ENCODE measurements at regions not wholly inside any gene's neighbourhood (a gene's known extent, or its start where the extent isn't known, plus 50 kb on each side); places are given as distances from the start of the nearest gene placed in this dataset.
A peak's percentile ranks its signal among the peaks of the same experiment; 100 is the strongest.

DNA sequence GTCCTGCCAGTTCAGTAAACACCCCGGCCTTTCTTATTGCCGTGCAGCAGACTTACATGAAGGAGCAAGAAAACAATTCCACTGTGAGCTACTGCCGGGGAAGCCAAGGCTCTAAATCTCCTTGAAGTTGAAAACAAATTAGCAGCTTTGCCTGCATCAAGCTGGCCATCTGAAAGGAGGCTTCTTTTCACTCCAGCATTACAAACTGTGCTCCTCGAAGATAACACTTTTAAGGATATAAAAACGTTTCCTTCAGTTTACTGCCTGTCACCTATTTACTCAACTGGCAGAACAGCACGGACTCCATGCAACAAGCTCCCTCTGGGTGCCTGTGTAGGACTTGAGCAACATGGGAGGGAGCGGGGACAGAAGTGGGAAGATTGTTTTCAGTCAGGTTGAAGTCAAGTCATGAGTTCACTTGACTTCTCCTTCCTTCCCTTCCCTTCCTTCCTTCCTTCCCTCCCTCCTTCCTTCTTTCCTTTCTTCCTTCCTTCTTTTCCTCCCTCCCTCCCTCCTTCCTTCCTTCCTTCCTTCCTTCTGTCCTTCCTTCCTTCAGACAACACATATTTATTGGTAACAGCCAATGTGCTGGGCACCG lies 67.4 kb downstream of the ZNF608 start:
- peaks cover 7% of the 10 kb centered on the region for H3K79me1 ChIP-seq (ENCODE audit: low read depth, low read length)

More for the DNA sequence above, 67.4 kb downstream of the ZNF608 start:
- no peak overlapping the region for H2BK120ac ChIP-seq (replicated peaks; ENCODE audit: low read depth, low read length)
- no peaks in the 10 kb centered on the region for H3K27me3 ChIP-seq (replicated peaks in 1 of 4; ENCODE audit: control insufficient read depth in 3 of 4, extremely low read depth in 1 of 4, insufficient read depth in 3 of 4, low read length in 3 of 4)
- H3K4me2 ChIP-seq (ENCODE audit: insufficient read depth in 1 of 2, low read depth in 2 of 2, low read length in 2 of 2) = no peak overlapping the region
- no peaks in the 10 kb centered on the region; a peak in 1 of 8 replicates for H3K36me3 ChIP-seq (ENCODE audit: control insufficient read depth in 2 of 4, insufficient read depth in 4 of 4, low read length in 3 of 4)
- no peak overlapping the region for H3K9ac ChIP-seq (replicated peaks in 1 of 4; ENCODE audit: extremely low read depth in 1 of 4, low read depth in 3 of 4, low read length in 3 of 4)
- no peak overlapping the region for H3K56ac ChIP-seq (replicated peaks; ENCODE audit: insufficient read length, low read depth, low read length)
- 0 out of 2 replicates have a peak overlapping the region, but pooled peaks have one; percentile 5 for H2BK15ac ChIP-seq (ENCODE audit: low read length)
- no peak overlapping the region for H2BK5ac ChIP-seq (ENCODE audit: low read depth, low read length)
- POLR2A ChIA-PET (ENCODE audit: partially characterized antibody) = interaction anchor here (0.7 to 1.1 kb wide), 2 partner anchors 8 to 50 kb away, joined by 3 read pairs; no protein-coding TSS in a partner anchor
- no peak for DNase-seq (ENCODE audit: low read depth in 1 of 2, low spot score in 2 of 2)
- H3K4me3 ChIP-seq (ENCODE audit: extremely low read depth in 1 of 4, insufficient read depth in 2 of 4, low read depth in 3 of 4, low read length in 4 of 4) = no peak overlapping the region
- no peak overlapping the region for H4K5ac ChIP-seq (ENCODE audit: insufficient read length, low read depth, low read length)
- peaks cover 0 to 97% of the 10 kb centered on the region in 2 experiments; a peak in 2 of 4 replicates for H3K79me2 ChIP-seq (ENCODE audit: control insufficient read depth in 1 of 2, insufficient read depth in 2 of 2, low read length in 2 of 2)
- no peak overlapping the region for H2AFZ ChIP-seq (ENCODE audit: low read length)
- no peak overlapping the region for H3K14ac ChIP-seq (ENCODE audit: insufficient read length)
- no peak overlapping the region for H3K4ac ChIP-seq (replicated peaks; ENCODE audit: insufficient read length, low read depth, low read length)
- H4K8ac ChIP-seq (ENCODE audit: extremely low read depth, insufficient read depth, low read length) = no peak overlapping the region
- H4K20me1 ChIP-seq (replicated peaks in 1 of 2; ENCODE audit: control insufficient read depth in 1 of 2, insufficient read depth in 2 of 2, low read length in 2 of 2) = peaks cover 1 to 2% of the 10 kb centered on the region in 2 experiments
- no peak overlapping the region for H4K91ac ChIP-seq (replicated peaks; ENCODE audit: insufficient read length, low read length)
- no peaks in the 10 kb centered on the region; the same call in 1 of the 2 replicates for H3K23me2 ChIP-seq (ENCODE audit: low read depth, low read length)
- CTCF ChIA-PET (ENCODE audit: partially characterized antibody) = interaction anchor here (0.7 to 1.7 kb wide), 2 partner anchors 14 to 971 kb away, joined by 3 to 4 read pairs; no protein-coding TSS in a partner anchor
- no peaks in the 10 kb centered on the region for H3K9me3 ChIP-seq (ENCODE audit: insufficient read depth in 2 of 2, low read depth in 1 of 2, low read length in 1 of 2)
- peak overlapping the region; percentile 33; the same call in 1 of the 2 replicates for H2AK5ac ChIP-seq (ENCODE audit: low read depth, low read length)
- no peak overlapping the region for H2BK20ac ChIP-seq (ENCODE audit: low read length)
- no peak overlapping the region for H3K27ac ChIP-seq (ENCODE audit: low read depth, low read length)
- H2BK12ac ChIP-seq (ENCODE audit: low read depth, low read length) = peak overlapping the region; percentile 70; the same call in 1 of the 2 replicates
- 77% methylated on average over 8 of the region's 8 CpGs; no CpG with 5 or more reads in 1 of the 2 experiments for WGBS, 2 experiments (ENCODE audit: extremely low coverage in 1 of 2, insufficient coverage in 1 of 2, insufficient read length in 1 of 2, insufficient replicate concordance in 2 of 2, low coverage in 1 of 2, low lambda C conversion rate in 2 of 2, missing lambda C conversion rate in 1 of 2)
- no peak for FAIRE-seq
- H3K23ac ChIP-seq (ENCODE audit: insufficient read length) = no peak overlapping the region
- peak overlapping the region; percentile 27; the same call in 1 of the 2 replicates for H3K18ac ChIP-seq (ENCODE audit: extremely low read depth, low read length)
- H3K4me1 ChIP-seq (replicated peaks in 1 of 4; ENCODE audit: control insufficient read depth in 3 of 4, insufficient read depth in 4 of 4, low read length in 3 of 4) = peaks cover 0 to 14% (median 8%) of the 10 kb centered on the region in 4 experiments; a peak in 6 of 7 replicates

All from H1 (cell line).